ENCODE measurements at regions not wholly inside any gene's neighbourhood (a gene's known extent, or its start where the extent isn't known, plus 50 kb on each side); places are given as distances from the start of the nearest gene placed in this dataset.

DNA sequence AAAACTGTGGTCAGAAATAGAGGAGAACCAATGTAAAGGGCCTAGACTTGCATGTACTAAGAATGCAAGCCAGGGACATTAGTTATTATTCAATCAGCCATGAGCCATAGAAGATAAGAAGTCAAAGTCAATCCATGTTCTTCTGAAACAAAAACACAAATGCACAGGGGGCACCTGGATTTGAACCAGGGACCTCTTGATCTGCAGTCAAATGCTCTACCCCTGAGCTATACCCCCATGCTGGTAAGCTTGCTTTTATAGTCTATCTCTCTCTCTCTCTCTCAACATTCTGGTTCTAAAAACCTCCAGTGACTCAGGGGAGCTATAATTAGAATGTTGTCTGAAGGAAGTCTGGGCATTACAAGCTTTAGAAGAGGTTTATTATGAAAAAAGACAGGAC, 85.6 kb upstream of the ACP3 start:
- peak in 2 of 3 donors; percentile 24 to 60 for DNase-seq (ENCODE audit: low read depth in 2 of 3, low spot score in 2 of 3)

DNA sequence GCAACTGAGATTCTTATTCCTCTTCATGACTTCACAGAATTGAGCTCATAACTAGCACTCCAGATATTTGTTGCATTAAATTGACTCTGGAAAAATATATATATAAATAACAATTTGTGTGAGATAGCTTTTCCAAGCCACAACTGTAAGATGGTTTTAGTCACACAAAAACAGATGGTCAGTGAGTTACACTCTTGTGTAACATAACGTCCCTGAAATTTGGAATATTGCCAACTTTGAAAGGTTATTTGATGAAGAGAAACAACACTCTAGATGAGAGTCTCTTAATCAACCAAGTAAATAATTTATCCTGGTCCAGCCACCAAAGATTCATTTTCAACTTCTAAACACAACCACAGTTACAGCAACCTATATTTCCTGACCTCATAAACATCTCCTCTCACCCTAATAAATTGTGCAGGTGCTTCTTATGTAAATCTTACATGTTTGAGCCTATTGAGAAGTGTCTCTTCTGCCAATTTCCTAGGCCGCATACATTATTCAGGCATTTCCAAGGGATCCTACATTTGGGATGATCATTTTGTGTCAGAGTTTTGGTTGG, 84.9 kb upstream of the ACP3 start:
- DNase-seq (ENCODE audit: low read depth in 2 of 3, low spot score in 2 of 3) = no peak

DNA sequence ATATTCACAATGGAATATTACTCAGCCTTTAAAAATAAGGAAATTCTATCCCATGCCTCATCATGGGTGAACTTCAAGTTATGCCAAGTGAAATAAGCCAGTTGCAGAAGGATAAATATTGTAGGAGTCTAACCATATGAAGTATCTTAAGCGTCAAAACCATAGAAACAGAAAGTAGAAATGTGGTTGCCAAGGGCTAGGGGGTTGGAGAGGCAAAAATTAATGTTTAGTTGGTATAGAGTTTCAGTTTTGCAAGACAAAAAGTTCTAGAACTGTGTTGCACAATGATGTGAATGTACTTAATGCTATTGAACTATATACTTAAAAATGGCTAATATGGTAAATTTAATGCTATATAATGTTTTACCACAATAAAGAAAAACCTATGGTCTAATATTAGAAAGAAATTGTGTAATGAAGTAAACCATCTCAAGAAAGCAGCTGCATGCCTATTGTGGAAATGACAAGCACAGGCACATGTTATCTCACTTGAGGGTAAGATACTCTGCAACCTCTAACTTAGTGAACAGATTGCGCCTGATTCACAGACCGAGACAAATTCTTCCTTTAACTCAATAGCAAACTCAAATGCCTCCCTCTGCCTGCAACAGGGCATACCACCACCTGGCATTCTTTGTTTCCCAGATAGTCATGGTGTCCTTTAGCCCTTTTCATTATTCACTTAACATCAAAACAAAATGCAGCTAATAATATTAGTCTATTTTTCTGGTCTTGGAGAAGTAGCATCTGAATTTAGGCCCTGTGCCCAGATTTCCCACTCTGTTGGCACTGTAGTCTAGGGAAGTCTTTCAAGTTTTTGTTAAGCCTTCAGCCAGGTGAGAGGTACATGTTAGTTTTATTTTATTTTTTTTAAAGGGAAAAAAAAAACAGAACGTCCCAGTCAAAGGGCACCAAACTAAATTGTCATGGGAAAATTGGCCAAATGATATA, 80.2 kb upstream of the ACP3 start:
- DNase-seq (ENCODE audit: low read depth in 2 of 3, low spot score in 2 of 3) = no peak

DNA sequence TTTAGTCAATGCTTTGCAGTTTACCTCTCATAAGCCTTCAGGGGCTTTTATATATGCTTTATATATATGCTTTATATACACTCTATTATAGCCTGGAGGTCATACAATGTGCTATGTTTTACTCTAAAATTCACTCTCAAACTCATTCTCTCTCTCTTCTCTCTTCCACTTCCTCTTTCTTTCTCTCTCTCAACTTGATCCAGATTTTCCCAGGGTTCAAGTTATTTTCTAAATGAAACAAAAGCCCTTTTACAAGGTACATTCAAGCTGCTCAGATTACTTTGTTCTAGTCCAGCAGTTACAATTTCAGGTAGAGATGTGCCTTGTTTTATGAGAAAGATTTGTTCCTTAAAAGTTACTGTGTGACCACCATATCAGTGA, 79.6 kb upstream of the ACP3 start:
- no peak for DNase-seq (ENCODE audit: low read depth in 2 of 3, low spot score in 2 of 3)

DNA sequence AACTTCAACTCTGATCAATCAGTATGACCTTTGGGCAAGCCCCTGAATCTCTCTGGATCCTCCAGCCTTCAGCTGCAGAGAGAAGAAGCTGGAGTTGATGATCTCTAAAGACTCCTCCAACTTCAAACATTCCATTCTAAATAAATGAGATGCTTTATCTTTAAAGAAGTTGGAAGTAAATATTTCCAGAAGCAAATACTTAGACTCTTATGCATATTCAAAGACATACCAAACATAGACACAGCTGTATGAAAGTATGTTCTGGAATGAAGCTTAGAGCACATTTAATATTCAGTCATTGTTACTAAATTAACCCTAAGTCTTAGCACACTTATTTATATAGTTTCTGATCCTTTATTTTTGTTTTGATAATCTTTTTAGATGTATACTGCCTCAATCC, 77.6 kb upstream of the ACP3 start:
- DNase-seq (ENCODE audit: low read depth in 2 of 3, low spot score in 2 of 3) = no peak

DNA sequence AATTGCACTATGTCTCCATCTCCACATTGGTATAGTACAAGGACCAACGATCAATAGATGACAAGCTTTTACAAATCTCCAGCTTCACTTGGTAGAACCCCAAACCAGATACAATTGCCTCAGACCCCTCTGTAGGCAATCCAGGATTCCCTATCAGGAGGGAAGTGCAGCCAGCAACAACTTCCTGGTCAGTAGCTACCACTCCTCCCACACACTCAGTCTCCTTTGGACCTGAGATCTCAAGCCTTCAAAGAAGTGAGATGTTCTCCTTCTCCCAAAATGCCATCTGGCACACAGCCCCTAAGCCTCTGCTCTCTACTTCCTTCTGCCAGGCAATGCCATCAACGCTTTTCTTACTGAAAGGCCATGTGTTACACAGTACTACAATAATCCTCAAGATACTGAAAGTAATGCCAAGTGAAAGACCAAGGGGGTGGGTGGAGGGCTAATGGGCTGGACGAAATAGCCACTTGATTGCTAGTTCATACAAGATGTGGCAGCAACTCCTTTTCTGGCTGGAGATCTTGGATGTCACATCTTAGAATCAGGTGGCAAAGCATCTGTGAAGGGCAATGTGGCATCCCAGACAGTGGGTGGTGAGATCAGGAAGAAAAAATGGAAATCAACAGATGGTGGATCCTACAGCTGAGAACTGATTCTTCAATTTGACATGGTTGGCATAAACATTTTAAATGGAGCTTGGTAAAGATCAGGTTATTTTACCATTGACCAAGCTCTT, 75.3 kb upstream of the ACP3 start:
- no peak for DNase-seq (ENCODE audit: low read depth in 2 of 3, low spot score in 2 of 3)

DNA sequence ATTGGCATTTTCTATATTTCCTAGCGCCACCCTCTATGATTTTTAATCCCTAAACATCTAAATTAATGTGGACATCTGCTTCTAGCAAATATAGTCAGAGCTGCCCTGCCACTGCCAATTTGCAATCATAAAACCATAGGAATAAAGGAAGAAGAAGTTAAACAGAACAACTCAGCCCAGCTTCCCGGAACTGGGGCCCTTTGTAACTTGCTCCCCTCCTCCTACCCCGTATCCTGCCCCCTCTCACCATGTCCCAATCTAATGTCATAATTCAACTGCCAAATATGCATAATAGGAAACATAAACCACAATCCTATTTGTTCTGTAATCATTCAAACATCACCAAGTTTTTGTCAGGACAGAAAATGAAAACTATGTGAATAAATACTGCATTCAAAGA, 74.4 kb upstream of the ACP3 start:
- DNase-seq (ENCODE audit: low read depth in 2 of 3, low spot score in 2 of 3) = no peak

DNA sequence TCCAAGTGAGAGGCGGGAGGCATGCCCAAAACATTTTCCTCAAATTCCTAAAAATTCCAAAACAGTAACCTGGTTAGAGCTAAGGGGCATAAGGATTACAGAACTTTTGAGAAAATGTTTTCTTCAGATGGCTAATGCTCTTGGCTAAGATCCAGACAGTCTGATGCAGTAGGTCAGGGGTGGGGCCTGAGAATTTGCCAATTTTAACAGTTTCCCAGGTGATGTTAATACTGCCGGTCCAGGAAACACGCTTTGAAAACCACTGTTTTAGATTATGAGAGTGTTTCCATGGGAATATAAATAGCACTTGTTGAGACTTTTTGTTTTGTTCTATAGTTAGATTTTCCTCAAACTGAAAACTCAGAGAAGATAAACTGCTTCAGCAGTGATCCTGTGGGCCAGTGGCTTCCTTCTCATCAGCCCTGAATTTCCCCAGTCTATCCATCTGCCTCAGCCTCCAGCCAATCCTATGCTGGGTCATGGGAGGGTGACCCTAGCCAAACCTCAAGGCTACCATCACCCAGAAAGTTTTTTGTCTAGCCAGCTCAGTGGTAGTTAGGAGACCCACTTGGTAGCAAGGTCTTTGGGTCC, 71.6 kb upstream of the ACP3 start:
- peak in 2 of 3 donors; percentile 69 to 89 for DNase-seq (ENCODE audit: low read depth in 2 of 3, low spot score in 2 of 3)

DNA sequence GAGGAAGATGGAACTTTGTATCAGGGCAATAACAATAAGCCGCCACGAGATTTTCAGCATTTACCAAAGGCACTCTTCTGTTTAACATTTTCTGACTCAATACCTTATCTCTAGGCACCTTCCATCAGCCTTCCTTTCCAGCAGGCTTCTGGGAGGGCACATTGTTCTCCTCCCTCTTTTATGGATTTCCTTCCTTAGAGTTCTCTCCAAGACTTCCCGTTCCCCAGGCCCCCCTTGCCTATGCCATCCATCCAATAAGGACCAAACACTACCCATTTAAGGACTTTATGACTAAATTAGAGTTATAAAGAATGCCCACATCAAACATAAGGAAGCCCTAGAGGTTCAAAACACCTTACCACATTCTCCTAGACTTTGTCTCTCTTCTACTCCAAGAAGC, 71.0 kb upstream of the ACP3 start:
- DNase-seq (ENCODE audit: low read depth in 2 of 3, low spot score in 2 of 3) = no peak

DNA sequence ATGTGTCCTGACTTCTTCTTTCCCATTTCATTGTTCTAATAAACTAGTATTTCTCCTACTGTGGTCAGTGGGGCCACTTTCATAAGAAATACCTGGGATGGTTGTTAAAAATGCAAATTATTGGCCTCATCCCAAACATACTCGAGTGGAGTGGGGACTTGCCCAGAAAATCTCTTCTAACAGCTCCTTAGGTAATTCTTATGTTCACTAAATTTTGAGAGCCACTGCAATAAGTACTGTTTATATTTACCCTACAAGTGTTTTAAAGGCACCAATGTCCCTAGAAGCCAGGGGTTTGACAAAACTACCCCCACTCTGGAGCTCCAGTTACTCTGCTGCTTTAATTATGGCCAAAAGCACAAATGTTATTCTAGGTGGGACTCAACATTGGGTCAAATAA, 70.0 kb upstream of the ACP3 start:
- no peak for DNase-seq (ENCODE audit: low read depth in 2 of 3, low spot score in 2 of 3)

DNA sequence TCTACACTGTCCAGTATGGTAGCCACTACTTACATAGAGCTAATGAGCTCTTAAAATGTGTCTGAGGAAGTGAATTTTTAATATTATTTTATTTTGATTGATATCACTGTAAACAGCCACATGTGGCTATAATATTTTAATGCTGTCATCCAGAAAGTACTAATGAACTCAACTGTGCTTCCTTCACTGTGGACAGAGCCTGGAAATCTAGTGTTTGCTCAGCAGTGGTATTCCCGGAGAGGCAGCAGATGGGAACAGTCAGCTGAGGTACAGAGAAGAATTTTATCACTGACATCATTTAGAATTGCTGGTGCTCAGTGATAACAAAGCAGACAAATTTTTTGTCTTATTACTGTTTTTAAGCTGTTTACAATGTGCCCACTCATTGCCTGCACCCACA, 68.7 kb upstream of the ACP3 start:
- no peak for DNase-seq (ENCODE audit: low read depth in 2 of 3, low spot score in 2 of 3)

DNA sequence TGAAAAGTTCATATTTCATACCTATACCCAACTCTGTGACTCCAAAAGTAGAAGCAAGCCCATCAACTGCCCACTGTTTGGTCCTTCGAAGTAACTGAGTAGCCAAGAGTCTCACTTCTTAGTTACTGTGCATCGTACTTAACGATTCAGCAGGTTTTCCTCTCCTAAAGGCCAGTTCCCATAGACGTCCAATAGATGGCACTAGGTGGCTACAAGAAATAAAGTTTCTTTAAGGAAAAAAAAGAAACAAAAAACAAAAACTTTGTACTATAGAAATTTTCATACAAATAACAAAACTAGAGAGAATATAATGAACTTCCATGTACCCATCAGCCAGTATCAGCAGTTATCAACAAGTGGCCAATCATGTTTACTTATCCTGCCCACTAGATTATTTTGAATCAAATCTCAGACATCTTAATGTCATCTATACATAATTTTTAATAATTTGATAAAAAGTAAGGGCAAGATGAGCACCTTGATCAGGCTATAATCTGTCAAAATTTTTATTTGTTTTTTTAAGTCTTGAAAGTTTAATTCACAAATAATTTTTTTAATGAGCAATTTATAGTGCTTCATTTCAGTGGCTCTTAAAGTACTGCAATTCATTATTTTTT, 63.8 kb upstream of the ACP3 start:
- peak in 2 of 3 donors; percentile 51 to 87 for DNase-seq (ENCODE audit: low read depth in 2 of 3, low spot score in 2 of 3)

DNA sequence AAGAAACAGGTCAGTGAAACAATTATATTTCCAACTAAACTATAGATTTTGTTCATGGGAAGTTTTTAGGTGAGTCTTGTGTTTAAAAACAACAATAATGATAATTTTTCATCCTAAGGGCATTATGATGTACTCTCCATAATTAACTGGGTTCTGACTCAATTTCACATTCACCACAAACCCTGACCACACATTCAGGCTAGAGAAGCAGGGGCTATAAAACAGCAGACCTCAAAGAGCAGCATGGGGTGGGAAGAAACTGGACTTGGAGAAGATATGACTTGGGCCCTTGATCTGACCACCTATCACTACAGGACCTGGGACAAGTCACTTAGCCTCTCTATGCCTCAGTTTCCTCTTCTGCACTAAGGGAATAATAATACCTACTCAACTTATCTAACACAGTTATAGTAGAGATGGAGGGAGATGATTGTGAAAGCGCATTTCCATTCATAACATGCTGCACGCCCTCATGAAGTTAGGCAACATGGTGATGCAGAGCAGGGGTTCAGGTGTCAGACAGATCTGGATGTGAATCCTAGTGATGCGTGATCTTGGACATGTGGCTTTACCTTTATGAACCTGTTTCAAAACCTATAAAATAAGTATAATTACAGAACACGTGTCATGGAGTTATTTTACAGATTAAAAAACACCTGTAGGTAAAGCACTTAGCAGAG, 63.0 kb upstream of the ACP3 start:
- DNase-seq (ENCODE audit: low read depth in 2 of 3, low spot score in 2 of 3) = no peak

DNA sequence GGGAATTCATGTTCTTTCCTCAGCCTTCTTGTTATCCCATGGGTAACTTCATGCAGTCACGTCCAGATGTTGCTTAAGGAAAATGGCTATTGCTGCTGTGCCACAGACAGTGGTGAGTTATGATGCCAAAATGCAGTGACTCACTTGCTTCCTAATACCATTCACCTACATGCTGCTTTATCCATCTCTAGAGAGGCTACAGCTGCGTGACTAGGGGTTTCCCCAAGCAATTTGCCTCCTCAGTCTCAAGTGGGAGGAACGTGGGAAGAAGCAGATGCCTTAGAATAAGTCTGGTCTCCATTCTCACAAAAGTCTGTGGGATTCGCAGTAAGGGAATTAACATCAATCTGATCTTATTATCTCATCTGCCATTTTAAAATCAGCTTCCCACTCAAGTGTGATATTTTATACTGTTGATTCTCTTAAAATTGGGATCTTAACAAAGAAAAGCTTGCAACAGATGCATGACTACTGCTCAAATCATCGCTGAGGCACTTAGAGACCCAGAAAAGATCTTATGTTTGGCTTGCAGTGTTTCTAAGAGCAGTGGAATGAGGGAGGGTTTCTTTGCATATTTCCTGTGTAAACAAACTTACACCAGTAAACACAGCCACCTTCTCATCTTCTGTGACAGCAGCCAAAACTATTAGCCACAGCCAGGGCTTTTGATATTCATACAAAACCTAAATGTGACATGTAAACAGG, 62.0 kb upstream of the ACP3 start:
- DNase-seq (ENCODE audit: low read depth in 2 of 3, low spot score in 2 of 3) = no peak

DNA sequence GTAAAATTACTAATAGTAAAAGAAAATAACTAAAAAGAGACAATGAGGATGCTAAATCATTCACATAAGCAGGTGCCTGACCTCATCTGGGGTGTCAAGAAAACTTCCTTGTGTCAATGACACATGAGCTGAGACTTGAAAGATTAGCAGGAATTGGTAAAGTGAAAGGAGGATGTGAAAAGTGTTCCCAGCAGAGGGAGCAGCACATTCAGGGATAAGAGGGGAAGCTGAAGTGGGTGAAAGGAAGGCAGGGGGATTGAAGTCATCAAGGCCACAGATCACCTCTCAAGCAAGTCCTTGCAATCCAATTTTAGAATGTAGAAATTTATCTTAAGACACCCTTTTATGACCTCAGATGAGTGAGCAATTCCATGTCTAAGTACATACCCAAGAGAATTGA, 60.2 kb upstream of the ACP3 start:
- DNase-seq (ENCODE audit: low read depth in 2 of 3, low spot score in 2 of 3) = peak in 2 of 3 donors; percentile 22 to 43

DNA sequence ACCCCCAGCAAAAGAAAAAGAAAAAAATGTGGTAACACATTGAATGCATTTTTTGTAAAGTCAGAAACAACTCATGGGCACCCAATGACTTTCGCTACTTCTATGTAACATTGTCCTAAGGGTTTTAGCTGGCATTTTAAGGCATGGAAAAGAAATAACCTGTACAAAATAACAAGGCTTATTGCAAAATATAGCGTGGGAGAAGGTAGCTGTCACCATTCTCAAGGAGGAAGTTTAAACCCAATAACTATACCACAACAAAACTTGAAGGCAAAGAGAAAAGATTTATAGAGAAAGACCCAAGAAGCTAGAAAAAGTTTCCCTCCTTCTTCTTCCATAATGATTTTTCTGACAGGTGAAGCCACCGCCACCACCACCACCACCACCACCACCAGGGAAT, 55.7 kb upstream of the ACP3 start:
- DNase-seq (ENCODE audit: low read depth in 2 of 3, low spot score in 2 of 3) = no peak

DNA sequence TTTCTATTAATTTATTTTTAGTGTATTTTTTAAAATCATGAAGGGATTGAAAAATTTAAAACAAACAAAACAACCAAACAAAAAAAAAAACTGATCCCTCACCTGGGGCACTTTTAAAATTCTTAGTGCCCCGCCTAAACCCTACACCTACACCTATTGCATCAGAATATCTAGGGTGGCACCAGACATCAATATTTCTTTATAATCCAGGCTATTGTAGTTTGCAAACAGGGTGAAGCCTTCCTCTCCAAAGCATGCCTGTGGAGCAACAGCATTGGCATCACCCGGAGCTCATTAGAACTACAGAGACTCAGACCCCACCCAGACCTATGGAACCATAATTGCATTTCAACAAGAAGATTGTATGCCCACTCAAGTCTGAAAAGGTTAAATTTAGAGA, 54.9 kb upstream of the ACP3 start:
- DNase-seq (ENCODE audit: low read depth in 2 of 3, low spot score in 2 of 3) = no peak

DNA sequence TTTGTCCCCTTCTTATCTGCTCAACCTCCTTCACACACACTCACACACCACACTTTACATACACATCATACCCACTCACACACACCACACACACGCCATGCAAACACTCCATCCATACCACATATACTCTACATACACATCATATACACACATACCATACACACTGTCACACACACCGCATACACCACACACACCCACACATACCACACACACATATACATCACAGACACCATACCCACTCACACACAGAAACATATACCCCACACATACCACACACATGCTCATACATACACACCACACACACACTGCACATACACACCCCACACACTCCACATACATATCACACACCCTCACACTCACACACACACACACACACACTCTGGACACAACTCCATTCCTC, 54.3 kb upstream of the ACP3 start:
- no peak for DNase-seq (ENCODE audit: low read depth in 2 of 3, low spot score in 2 of 3)

DNA sequence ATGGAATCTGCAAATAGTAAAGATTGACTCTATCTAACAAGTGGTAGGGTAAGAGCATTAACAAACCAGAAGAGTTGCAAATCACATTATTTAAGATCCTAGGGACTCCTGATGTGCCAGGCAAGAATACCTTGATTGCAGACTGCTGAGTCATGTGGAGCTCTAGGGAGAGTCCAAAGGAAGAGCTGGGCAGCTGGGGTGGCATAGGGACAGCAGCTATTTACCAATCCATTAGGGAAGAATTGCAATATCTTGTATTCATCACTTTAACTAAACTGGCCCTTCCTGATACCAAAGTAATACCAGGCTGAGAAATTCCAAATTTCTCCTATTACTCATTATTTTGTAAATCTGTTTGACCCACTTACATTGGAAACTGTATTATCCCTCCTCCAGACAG, 52.2 kb upstream of the ACP3 start:
- no peak for DNase-seq (ENCODE audit: low read depth in 2 of 3, low spot score in 2 of 3)

DNA sequence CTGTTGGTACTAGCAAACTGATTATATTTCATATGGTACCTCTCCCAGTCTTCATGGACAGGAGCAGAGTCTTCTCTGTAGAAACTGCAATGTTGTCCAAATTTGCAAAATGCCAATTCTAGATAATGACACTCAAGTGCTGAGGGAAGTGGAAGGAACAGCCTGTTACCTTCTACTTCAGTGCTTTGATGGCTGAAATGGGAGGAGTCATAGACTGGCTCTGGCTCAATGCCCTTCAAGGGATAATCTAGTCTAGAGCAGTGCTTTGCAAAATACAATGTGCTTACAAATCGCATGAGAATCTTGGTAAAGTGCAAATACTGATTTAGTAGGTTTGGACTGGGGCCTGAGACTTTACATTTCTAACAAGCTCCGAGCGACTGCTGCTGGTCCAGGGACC, 51.7 kb upstream of the ACP3 start:
- no peak for DNase-seq (ENCODE audit: low read depth in 2 of 3, low spot score in 2 of 3)

Measured in hematopoietic multipotent progenitor cell (in vitro differentiated cells).